ENCODE measurements at regions not wholly inside any gene's neighbourhood (a gene's known extent, or its start where the extent isn't known, plus 50 kb on each side); places are given as distances from the start of the nearest gene placed in this dataset.

DNA sequence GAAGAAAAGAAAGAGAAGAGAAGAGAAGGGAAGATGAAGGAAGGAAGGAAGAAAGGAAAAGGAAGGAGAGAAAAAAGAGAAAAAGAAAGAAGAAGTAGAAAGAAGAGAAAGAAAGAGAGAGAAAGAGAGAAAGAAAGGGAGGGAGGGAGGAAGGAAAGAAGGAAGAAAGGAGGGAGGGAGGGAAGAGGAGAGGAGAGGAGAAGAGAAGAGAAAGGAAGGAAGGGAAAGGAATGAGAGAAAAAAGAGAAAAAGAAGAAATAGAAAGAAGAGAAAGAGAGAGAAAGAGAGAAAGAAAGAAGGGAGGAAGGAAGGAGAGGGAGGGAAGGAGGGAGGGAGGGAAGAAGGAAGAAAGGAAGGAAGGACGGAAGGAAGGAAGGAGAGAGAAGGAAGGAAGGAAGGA is 217.9 kb upstream of the POU1F1 start:
- FAIRE-seq (no peak), DNase-seq (ENCODE audit: low read depth, low spot score) (no peak)
- Histone ChIP-seq H2AFZ (ENCODE audit: control insufficient read depth, low read length) (no peak overlapping the region), H3K4me3 (ENCODE audit: control insufficient read depth in 2 of 3, extremely low read depth in 1 of 3, insufficient read depth in 2 of 3, low read depth in 1 of 3, low read length in 3 of 3) (no peak overlapping the region), H3K27ac (ENCODE audit: control insufficient read depth, insufficient read depth, low read length) (no peak overlapping the region), H3K79me2 (ENCODE audit: control insufficient read depth, insufficient read depth, low read length) (no peaks in the 10 kb centered on the region), H3K36me3 (ENCODE audit: control insufficient read depth in 2 of 2, extremely low read depth in 1 of 2, insufficient read depth in 2 of 2, low read length in 2 of 2) (no peaks in the 10 kb centered on the region), H3K4me1 (ENCODE audit: control insufficient read depth, extremely low read depth, insufficient read depth, low read length) (no peaks in the 10 kb centered on the region), H3K4me2 (ENCODE audit: control insufficient read depth, extremely low read depth, insufficient read depth, low read depth, low read length) (no peak overlapping the region), H3K27me3 (ENCODE audit: control insufficient read depth, extremely low read depth, insufficient read depth, low read length) (no peaks in the 10 kb centered on the region), H3K9ac (ENCODE audit: control insufficient read depth, extremely low read depth, insufficient read depth, low read length) (no peak overlapping the region), H3K9me1 (ENCODE audit: control insufficient read depth, extremely low read depth, insufficient read depth, low read length) (no peaks in the 10 kb centered on the region), H3K9me3 (ENCODE audit: control insufficient read depth, low read depth, low read length) (no peaks in the 10 kb centered on the region), H4K20me1 (ENCODE audit: control insufficient read depth, extremely low read depth, insufficient read depth, low read length) (no peaks in the 10 kb centered on the region)
- TF ChIP-seq EZH2 (IDR thresholded peaks at IDR 0.05; ENCODE audit: low read length), result no peak
- TF ChIP-seq, protein P1, sequence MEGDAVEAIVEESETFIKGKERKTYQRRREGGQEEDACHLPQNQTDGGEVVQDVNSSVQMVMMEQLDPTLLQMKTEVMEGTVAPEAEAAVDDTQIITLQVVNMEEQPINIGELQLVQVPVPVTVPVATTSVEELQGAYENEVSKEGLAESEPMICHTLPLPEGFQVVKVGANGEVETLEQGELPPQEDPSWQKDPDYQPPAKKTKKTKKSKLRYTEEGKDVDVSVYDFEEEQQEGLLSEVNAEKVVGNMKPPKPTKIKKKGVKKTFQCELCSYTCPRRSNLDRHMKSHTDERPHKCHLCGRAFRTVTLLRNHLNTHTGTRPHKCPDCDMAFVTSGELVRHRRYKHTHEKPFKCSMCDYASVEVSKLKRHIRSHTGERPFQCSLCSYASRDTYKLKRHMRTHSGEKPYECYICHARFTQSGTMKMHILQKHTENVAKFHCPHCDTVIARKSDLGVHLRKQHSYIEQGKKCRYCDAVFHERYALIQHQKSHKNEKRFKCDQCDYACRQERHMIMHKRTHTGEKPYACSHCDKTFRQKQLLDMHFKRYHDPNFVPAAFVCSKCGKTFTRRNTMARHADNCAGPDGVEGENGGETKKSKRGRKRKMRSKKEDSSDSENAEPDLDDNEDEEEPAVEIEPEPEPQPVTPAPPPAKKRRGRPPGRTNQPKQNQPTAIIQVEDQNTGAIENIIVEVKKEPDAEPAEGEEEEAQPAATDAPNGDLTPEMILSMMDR (optimal IDR thresholded peaks at IDR 0.05 in 1 of 3, IDR thresholded peaks at IDR 0.05 in 1 of 3, conservative IDR thresholded peaks at IDR 0.05 in 1 of 3; ENCODE audit: extremely low read depth in 1 of 3, insufficient read depth in 2 of 3, low read length in 3 of 3), result no peak
- dilution Hi-C loops (cut with MboI; ENCODE audit: extremely low pct_ligation_motif_present, low sequenced_read_pairs), result no loop called here

DNA sequence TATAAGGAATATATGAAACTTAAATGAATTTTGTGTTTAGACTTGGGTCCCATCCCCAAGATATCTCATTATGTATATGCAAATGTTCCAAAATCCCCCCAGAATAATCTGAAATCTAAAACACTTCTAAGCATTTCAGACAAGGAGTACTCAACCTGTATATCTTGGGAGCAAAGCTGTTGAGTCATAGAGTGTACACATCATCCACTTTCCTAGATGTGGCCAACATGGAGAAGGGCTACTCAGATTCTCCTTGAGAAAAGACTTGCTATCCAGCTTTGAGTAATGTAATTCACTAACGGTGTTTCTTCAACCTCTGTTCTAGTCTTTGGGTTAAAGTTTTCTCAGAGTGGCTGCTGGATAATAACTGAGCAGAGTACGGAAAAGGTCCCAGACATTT is 215.5 kb upstream of the POU1F1 start:
- H3K4me1 ChIP-seq (ENCODE audit: control insufficient read depth, extremely low read depth, insufficient read depth, low read length), result no peaks in the 10 kb centered on the region
- no peak overlapping the region for H3K27ac ChIP-seq (ENCODE audit: control insufficient read depth, insufficient read depth, low read length)
- H3K4me2 ChIP-seq (ENCODE audit: control insufficient read depth, extremely low read depth, insufficient read depth, low read depth, low read length), result no peak overlapping the region
- FAIRE-seq (no peak), DNase-seq (ENCODE audit: low read depth, low spot score) (no peak)
- H3K79me2 ChIP-seq (ENCODE audit: control insufficient read depth, insufficient read depth, low read length), result no peaks in the 10 kb centered on the region
- no peak overlapping the region for H2AFZ ChIP-seq (ENCODE audit: control insufficient read depth, low read length)
- H3K9ac ChIP-seq (ENCODE audit: control insufficient read depth, extremely low read depth, insufficient read depth, low read length), result no peak overlapping the region
- dilution Hi-C loops (cut with MboI; ENCODE audit: extremely low pct_ligation_motif_present, low sequenced_read_pairs), result no loop called here
- H3K9me3 ChIP-seq (ENCODE audit: control insufficient read depth, low read depth, low read length), result no peaks in the 10 kb centered on the region
- H4K20me1 ChIP-seq (ENCODE audit: control insufficient read depth, extremely low read depth, insufficient read depth, low read length), result no peaks in the 10 kb centered on the region
- H3K9me1 ChIP-seq (ENCODE audit: control insufficient read depth, extremely low read depth, insufficient read depth, low read length), result no peaks in the 10 kb centered on the region
- no peak overlapping the region for H3K4me3 ChIP-seq (ENCODE audit: control insufficient read depth in 2 of 3, extremely low read depth in 1 of 3, insufficient read depth in 2 of 3, low read depth in 1 of 3, low read length in 3 of 3)
- H3K36me3 ChIP-seq (ENCODE audit: control insufficient read depth in 2 of 2, extremely low read depth in 1 of 2, insufficient read depth in 2 of 2, low read length in 2 of 2), result no peaks in the 10 kb centered on the region
- no peaks in the 10 kb centered on the region for H3K27me3 ChIP-seq (ENCODE audit: control insufficient read depth, extremely low read depth, insufficient read depth, low read length)
- TF ChIP-seq EZH2 (IDR thresholded peaks at IDR 0.05; ENCODE audit: low read length), result no peak
- TF ChIP-seq, protein P1 (optimal IDR thresholded peaks at IDR 0.05 in 1 of 3, IDR thresholded peaks at IDR 0.05 in 1 of 3, conservative IDR thresholded peaks at IDR 0.05 in 1 of 3; ENCODE audit: extremely low read depth in 1 of 3, insufficient read depth in 2 of 3, low read length in 3 of 3), result no peak

All from keratinocyte (primary cell).